Ovary (tissue), 3 donors: ENCODE measurements at regions not wholly inside any gene's neighbourhood (a gene's known extent, or its start where the extent isn't known, plus 50 kb on each side); places are given as distances from the start of the nearest gene placed in this dataset.

ENCODE experiments used
- EP300 ChIP-seq: sonication (generic); formaldehyde crosslinking; IDR thresholded peaks from one replicate; pipeline ENCODE4 v1.6.1; 2017; ENCODE audit warnings: antibody characterized with exemption
- POLR2A ChIP-seq: fragments of 450-650 bp; IDR thresholded peaks from one replicate; pipeline ENCODE4 v1.6.1; 2017; ENCODE audit warnings: antibody characterized with exemption, mild to moderate bottlenecking, moderate library complexity
- TF ChIP-seq, protein P1 (sequence below), 3 donors: fragments of 450-650 bp in 2 of 3; fragments of 200-600 bp in 1 of 3; IDR thresholded peaks; one replicate each; pipeline versions ENCODE4 v1.5.1 to v1.8.0; 2016 to 2022; ENCODE audit warnings: antibody characterized with exemption in 3 of 3, mild to moderate bottlenecking in 1 of 3
- donor health status: DM: no; HTN: no; CAD: no.

DNA sequence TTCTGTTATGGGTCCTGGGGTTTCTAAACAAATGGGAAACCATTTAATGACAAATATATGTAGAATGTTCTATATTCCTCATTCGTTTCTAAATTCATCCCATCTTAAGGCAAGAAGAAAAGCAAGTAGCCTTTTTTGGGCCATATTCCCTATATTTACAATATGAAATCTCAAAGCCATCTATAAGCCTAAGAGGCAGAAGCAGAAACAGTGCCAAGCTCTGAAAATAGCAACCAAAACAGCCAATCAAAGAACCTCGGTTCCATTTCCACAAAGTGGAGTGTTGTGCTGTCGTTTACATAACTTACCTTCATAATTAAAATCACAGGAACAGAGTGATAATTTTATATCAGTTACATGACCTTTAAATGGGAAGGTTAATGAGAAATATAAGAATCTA lies 330.6 kb upstream of the GATB start:
- TF ChIP-seq POLR2A, result no peak
- TF ChIP-seq, protein P1, sequence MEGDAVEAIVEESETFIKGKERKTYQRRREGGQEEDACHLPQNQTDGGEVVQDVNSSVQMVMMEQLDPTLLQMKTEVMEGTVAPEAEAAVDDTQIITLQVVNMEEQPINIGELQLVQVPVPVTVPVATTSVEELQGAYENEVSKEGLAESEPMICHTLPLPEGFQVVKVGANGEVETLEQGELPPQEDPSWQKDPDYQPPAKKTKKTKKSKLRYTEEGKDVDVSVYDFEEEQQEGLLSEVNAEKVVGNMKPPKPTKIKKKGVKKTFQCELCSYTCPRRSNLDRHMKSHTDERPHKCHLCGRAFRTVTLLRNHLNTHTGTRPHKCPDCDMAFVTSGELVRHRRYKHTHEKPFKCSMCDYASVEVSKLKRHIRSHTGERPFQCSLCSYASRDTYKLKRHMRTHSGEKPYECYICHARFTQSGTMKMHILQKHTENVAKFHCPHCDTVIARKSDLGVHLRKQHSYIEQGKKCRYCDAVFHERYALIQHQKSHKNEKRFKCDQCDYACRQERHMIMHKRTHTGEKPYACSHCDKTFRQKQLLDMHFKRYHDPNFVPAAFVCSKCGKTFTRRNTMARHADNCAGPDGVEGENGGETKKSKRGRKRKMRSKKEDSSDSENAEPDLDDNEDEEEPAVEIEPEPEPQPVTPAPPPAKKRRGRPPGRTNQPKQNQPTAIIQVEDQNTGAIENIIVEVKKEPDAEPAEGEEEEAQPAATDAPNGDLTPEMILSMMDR (IDR thresholded peaks at IDR 0.05), result no peak
- TF ChIP-seq EP300, result no peak
